Epithelial cell of prostate (primary cell): ENCODE measurements at regions not wholly inside any gene's neighbourhood (a gene's known extent, or its start where the extent isn't known, plus 50 kb on each side); places are given as distances from the start of the nearest gene placed in this dataset.
A peak's percentile ranks its signal among the peaks of the same experiment; 100 is the strongest.
"Not testable (repeated sequence)": the region's sequence is repeated elsewhere in the genome, so short reads cannot be mapped to it uniquely, and the experiment has no call there.

ENCODE experiments used
- DNase-seq: peaks from one replicate; pipeline ENCODE4 v3.0.0-alpha.2; 2011; ENCODE audit warnings: low read depth, low spot score
- H3K27ac ChIP-seq: fragments of 450-650 bp; 2 replicates; pipeline ENCODE4 v1.5.1; 2017; ENCODE audit warnings: mild to moderate bottlenecking

DNA sequence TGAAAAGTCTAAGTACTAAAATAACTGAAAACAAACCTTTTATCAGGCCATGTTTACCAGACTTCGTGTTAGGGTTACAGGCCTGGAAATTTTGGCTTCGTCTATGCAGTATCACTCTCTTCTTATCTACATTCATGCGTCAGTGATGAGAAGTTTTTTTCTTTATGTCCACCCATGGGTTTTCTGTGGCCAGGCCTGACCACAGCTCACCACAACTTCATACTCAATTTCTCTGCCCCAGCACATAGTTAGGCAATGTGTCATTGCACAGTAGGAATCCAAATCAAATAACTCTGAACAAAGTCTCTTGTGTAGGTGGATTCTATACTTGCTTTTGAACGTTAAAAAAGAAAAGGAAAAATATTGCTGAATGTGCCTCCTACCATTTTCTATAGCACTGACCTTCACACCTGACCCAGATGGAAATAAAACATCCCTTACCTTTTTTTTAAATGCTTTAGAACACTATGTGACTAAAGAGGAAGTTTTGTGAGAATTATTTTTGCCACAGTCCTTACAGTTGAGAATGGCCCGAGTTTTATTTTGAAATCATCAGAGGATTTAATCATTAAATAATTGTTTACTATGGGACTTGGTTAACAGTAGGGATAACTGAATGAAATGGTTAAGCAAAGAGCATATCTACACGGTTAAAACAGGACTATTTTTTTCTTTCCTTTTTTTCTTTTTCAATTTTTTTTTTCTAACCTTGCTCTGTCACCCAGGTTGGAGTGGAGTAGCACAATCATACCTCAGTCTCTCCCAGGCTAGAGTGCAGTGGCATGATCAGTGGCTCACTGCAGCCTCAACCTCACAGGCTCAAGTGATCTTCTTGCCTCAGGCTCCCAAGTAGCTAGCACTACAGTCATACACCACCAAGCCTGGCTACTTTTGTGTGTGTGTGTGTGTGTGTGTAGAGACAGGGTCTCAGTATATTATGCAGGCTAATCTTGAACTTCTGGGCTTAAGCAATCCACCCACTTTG, 1247.0 kb upstream of the ACO1 start:
- peak; percentile 65 for DNase-seq
- peak overlapping the region; percentile 75 for H3K27ac ChIP-seq

- H3K27ac ChIP-seq = no peak overlapping the region
- DNase-seq = peak; percentile 36
These were observed 1244.1 kb upstream of the ACO1 start for GRCh38 chr9:31140316-31140715.

GRCh38 chr9:31142456-31142855, 1242.0 kb upstream of the ACO1 start:
- DNase-seq = no peak
- H3K27ac ChIP-seq = no peak overlapping the region

DNA sequence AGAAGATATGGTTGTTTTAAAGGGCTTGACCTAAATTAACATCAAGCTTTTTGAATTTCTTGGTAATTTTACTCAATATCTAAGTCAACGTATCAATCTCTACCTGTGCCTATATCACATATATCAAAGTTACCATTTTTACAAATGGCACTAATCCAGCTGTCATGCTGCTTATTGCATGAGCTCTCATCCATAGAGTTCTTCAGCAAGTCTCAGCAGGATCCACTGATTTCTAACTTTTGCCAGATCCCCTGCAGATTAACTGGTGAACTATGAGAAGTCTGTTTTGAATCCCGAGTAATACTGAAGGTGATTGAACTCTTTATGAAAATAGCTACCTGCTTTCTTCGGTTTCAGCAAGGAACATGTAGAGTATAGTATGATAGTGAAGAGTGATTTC, 1239.8 kb upstream of the ACO1 start:
- no peak for DNase-seq
- H3K27ac ChIP-seq = no peak overlapping the region

DNA sequence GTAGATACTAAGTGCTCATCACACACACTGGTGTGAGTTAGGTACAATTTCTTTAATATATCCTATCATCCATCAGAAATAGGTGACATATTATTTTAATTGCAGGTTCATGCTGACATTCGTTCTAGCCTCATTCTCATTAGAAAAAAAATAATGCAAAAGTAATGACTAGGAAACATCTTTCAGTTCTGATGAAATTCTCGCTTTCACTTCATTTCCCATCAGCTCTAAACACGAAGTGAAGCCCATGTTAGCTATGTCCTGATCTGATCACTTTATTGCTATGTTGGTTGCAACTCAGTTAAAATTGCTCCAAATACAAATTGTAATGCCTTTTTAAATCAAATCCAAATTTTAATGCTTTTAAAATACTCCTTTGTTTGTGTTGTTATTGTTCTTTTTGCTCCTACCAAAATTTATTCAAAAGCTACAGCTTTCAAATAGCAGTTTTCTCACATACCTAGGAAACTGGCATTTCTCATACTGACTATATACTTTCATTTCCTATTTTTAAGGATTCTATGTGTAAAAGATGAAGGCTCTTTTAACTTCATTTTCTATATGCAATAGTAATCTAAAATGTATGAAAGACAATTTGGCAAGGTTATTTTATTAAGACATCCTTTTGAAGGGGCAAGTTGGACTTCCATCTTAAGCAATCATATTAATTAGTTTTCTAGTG, 1237.8 kb upstream of the ACO1 start:
- no peak for DNase-seq
- no peak overlapping the region for H3K27ac ChIP-seq

DNA sequence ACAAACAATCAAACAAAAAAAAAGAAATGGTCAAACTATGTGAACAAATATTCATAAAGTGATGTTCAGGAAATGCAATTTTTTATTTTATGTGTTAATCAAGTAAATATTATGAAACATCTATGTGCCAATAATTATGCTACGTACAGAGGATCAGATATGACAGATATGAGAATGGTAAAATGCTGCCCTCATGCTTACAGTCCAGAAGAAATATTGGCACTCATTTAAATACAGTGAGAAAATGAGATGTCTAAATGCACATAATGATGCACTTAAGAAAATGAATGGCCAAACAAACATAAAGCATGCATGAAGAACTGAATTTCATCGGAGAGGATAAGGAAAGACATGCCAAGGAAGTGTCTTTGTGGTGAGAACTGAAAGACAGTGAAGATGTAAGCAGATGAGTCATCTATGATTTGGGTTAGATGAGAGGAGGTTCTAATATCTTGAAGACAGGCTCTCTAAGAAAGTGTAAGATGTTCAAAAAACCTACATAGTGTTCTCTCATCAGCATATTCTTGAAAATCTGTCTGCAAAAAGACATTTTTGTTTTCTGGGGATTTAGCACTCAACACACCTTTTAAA, 1231.1 kb upstream of the ACO1 start:
- no peak overlapping the region for H3K27ac ChIP-seq
- DNase-seq = no peak

DNA sequence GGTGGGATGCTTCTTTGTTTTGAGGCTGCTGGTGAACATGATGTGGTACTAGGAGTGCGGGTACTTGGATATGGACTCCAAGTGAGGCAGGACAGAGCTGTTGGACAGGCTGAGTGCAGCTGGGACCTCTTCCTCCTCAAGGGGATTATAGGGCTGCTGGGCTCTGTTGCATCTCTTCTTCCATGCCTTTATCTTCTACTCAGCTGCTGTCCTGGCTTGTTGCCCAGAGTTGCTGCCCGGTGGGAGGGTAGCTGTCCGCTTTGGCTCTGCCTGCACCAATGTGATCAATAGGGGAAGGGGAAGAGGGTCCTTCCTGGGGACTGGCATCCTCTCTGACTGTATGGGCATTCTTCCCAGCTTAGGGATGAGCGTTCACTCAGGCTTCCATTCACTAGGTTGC, 1217.9 kb upstream of the ACO1 start:
- no peak overlapping the region for H3K27ac ChIP-seq
- no peak for DNase-seq

GRCh38 chr9:31168161-31168560, 1216.3 kb upstream of the ACO1 start:
- peak overlapping the region; percentile 91 for H3K27ac ChIP-seq

GRCh38 chr9:31174681-31175080, 1209.8 kb upstream of the ACO1 start:
- DNase-seq = no peak
- H3K27ac ChIP-seq = no peak overlapping the region

More at GRCh38 chr9:31168161-31168560, 1216.3 kb upstream of the ACO1 start:
- DNase-seq = peak; percentile 88

DNA sequence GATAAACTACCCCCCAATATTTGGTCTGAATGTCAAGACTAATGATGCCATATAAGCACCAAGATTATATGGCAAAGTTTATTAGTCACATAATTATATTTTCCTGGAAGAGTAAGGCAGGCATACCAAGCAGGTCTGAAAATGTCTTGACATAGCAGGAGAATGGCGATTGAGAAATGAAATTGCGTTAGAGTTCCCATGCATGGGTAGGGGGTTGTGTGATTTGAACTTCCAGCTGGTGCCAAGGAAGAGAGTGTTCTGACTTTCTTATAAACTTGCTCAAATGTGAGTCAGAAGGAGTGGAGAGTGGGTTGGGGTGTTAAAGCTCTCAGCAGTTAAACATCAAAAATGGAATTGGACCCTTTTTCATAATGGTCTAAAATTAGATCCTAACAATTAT, 1200.6 kb upstream of the ACO1 start:
- DNase-seq = no peak
- no peak overlapping the region for H3K27ac ChIP-seq

GRCh38 chr9:31185831-31186230, 1198.6 kb upstream of the ACO1 start:
- H3K27ac ChIP-seq = peak overlapping the region; percentile 81
- DNase-seq = peak; percentile 92

GRCh38 chr9:31188496-31188895, 1195.9 kb upstream of the ACO1 start:
- DNase-seq = no peak

DNA sequence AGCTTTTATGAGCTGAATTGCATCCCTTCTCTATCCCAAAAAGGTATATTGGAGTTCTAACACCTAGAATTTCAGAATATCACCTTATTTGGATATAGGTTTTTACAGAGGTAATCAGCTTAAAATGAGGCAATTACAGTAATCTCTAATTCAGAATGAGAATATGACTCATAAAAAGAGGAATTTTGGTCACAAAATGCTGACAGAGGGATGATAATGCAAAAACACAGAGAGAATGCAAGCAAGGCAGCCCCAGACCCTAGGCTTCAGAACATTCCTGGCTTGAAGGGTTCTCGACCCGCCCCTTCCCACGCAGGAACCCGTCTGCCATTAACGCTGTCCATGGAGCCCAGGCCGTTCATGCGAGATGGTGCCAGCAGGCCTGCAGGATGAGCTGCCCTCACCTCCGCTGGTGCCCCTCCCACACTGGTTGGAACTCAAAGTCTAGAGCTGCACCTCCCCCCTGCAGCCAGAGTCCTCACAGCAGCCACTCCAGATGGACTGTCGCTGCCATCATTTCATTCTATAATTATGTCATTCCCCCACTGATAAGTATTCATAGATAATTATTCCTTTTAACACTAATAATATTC, 1173.4 kb upstream of the ACO1 start:
- H3K27ac ChIP-seq = no peak overlapping the region
- no peak for DNase-seq

More at GRCh38 chr9:31188496-31188895, 1195.9 kb upstream of the ACO1 start:
- H3K27ac ChIP-seq = no peak overlapping the region

- DNase-seq, H3K27ac ChIP-seq: not testable (repeated sequence)
These were observed 1154.5 kb upstream of the ACO1 start for GRCh38 chr9:31229976-31230375.

DNA sequence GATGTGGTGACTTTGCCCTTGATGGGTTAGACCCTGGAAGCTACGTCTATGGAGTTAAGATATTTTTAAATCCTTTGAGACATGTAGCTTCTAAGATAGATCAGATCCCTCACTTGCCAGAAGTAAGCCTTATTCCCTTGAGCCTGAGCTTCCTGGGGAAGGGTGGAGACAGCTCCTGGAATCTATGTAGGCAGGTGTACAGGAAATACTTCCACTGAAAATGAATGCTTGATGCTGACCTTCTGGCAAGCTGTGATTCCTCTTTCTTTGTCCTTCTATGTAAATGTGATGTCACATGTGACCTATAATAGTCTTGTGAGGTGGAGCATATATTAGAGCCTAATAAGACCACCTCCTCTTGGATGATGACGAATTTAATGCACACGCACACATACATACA, 1152.0 kb upstream of the ACO1 start:
- DNase-seq = no peak
- H3K27ac ChIP-seq = no peak overlapping the region

DNA sequence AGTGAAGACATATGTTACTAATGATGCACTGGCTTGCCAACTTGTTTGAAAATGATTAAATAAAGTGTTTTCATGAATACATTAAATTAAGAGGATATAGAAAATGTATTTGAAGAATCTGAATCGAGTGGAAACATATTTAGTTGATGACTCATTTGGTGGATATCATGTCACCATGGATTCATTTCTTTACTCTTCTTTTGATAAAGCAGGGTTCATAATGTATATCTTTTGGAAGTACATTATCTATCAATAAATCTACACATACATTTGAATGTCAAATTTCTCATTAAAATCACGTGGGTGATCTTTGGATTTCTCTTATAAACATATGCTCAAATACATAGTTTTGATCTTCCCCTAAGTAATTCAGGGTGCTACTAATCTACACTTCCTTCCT, 1148.1 kb upstream of the ACO1 start:
- no peak for DNase-seq
- no peak overlapping the region for H3K27ac ChIP-seq

DNA sequence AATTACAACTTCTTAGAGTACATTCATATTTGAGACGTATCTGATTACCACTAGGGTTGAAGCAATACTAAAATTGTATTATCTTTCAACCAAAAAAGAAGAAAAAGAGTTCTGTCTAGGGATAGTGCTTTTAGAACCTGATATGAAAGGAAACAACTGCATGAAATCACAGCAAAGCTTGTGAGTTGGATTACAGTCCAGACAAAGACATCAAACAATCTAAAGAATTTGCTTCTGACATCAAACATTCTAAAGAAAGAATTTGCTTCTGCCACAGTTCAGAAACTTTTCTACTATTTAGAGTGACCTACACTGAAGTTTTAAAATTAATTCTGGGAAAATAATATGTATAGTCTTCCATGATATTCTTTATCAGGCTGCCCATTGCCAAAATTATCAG, 1141.1 kb upstream of the ACO1 start:
- no peak for DNase-seq
- H3K27ac ChIP-seq = no peak overlapping the region

GRCh38 chr9:31248156-31248555, 1136.3 kb upstream of the ACO1 start:
- no peak for DNase-seq
- no peak overlapping the region for H3K27ac ChIP-seq

DNA sequence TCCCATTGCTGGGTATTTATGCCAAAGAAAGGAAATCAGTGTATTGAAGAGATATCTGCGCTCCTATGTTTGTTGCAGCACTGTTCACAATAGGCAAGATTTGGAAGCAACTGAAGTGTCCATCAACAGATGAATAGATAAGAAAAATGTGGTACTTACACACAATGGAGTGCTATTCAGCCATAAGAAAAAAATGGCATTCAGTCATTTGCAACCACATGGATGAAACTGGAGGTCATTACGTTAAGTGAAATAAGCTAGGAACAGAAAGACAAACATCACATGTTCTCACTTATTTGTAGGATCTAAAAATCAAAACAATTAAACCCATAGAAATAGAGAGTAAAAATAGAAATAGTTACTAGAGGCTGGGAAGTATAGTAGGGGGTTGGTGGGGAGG, 1133.1 kb upstream of the ACO1 start:
- no peak overlapping the region for H3K27ac ChIP-seq
- no peak for DNase-seq
